VCaP (cell line): ENCODE measurements at regions not wholly inside any gene's neighbourhood (a gene's known extent, or its start where the extent isn't known, plus 50 kb on each side); places are given as distances from the start of the nearest gene placed in this dataset.
A peak's percentile ranks its signal among the peaks of the same experiment; 100 is the strongest.

ENCODE experiments used
- H3K27ac ChIP-seq: fragments of 450-650 bp; 2 replicates; pipeline ENCODE4 v1.5.1; 2017
- TF ChIP-seq, protein P1 (sequence below): fragments of 450-650 bp; conservative IDR thresholded peaks from 2 replicates; pipeline ENCODE4 v1.5.1; 2017; ENCODE audit warnings: mild to moderate bottlenecking, moderate library complexity

- TF ChIP-seq, protein P1, sequence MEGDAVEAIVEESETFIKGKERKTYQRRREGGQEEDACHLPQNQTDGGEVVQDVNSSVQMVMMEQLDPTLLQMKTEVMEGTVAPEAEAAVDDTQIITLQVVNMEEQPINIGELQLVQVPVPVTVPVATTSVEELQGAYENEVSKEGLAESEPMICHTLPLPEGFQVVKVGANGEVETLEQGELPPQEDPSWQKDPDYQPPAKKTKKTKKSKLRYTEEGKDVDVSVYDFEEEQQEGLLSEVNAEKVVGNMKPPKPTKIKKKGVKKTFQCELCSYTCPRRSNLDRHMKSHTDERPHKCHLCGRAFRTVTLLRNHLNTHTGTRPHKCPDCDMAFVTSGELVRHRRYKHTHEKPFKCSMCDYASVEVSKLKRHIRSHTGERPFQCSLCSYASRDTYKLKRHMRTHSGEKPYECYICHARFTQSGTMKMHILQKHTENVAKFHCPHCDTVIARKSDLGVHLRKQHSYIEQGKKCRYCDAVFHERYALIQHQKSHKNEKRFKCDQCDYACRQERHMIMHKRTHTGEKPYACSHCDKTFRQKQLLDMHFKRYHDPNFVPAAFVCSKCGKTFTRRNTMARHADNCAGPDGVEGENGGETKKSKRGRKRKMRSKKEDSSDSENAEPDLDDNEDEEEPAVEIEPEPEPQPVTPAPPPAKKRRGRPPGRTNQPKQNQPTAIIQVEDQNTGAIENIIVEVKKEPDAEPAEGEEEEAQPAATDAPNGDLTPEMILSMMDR, result no peak
These were observed 821.3 kb downstream of the NLGN4Y start for GRCh38 chrY:15345471-15346155.

GRCh38 chrY:15349351-15349750, 825.0 kb downstream of the NLGN4Y start:
- TF ChIP-seq, protein P1, result no peak
- no peak overlapping the region for H3K27ac ChIP-seq

More at GRCh38 chrY:15345471-15346155, 821.3 kb downstream of the NLGN4Y start:
- H3K27ac ChIP-seq, result peak overlapping the region; percentile 82

GRCh38 chrY:15355321-15355720, 831.0 kb downstream of the NLGN4Y start:
- TF ChIP-seq, protein P1, result no peak
- no peak overlapping the region for H3K27ac ChIP-seq

GRCh38 chrY:15360471-15360870, 836.1 kb downstream of the NLGN4Y start:
- TF ChIP-seq, protein P1, result no peak
- H3K27ac ChIP-seq, result no peak overlapping the region

GRCh38 chrY:15364996-15365395, 840.7 kb downstream of the NLGN4Y start:
- peak overlapping the region; percentile 73 for H3K27ac ChIP-seq
- TF ChIP-seq, protein P1, result peak; percentile 48

GRCh38 chrY:15368786-15369185, 844.5 kb downstream of the NLGN4Y start:
- H3K27ac ChIP-seq, result no peak overlapping the region
- TF ChIP-seq, protein P1, result no peak

GRCh38 chrY:15385178-15385577, 860.8 kb downstream of the NLGN4Y start:
- TF ChIP-seq, protein P1, result no peak
- H3K27ac ChIP-seq, result no peak overlapping the region
